Activated gamma-delta T cell treated with anti-CD3 and anti-CD28 coated beads, Interleukin-2, amount 50 U/mL, for 16 hours (primary cell): ENCODE measurements at regions not wholly inside any gene's neighbourhood (a gene's known extent, or its start where the extent isn't known, plus 50 kb on each side); places are given as distances from the start of the nearest gene placed in this dataset.
"Not testable (repeated sequence)": the region's sequence is repeated elsewhere in the genome, so short reads cannot be mapped to it uniquely, and the experiment has no call there.

Experiments
- DNase-seq: peaks from one replicate; pipeline ENCODE4 v3.0.0-alpha.2; 2020; ENCODE audit warnings: low read depth

GRCh38 chr2:82954868-82955267, 1504.2 kb downstream of the SUCLG1 start:
- no peak for DNase-seq

GRCh38 chr2:82939211-82939610, 1519.9 kb downstream of the SUCLG1 start:
- DNase-seq, result no peak

GRCh38 chr2:82938321-82938845, 1520.7 kb downstream of the SUCLG1 start:
- DNase-seq, result not testable (repeated sequence)

GRCh38 chr2:82913566-82913965, 1545.5 kb downstream of the SUCLG1 start:
- DNase-seq, result no peak

GRCh38 chr2:82896117-82896516, 1563.0 kb downstream of the SUCLG1 start:
- DNase-seq, result no peak

GRCh38 chr2:82893190-82893589, 1565.9 kb downstream of the SUCLG1 start:
- no peak for DNase-seq

GRCh38 chr2:82879803-82880202, 1579.3 kb downstream of the SUCLG1 start:
- no peak for DNase-seq

GRCh38 chr2:82875858-82876257, 1583.2 kb downstream of the SUCLG1 start:
- no peak for DNase-seq

- no peak for DNase-seq
Observed at GRCh38 chr2:82857967-82858366, 1601.1 kb downstream of the SUCLG1 start.

GRCh38 chr2:82853299-82853698, 1605.8 kb downstream of the SUCLG1 start:
- no peak for DNase-seq

GRCh38 chr2:82852787-82853186, 1606.3 kb downstream of the SUCLG1 start:
- DNase-seq, result no peak

- DNase-seq, result no peak
Observed at GRCh38 chr2:82848285-82848684, 1610.8 kb downstream of the SUCLG1 start.

GRCh38 chr2:82839036-82839435, 1620.0 kb downstream of the SUCLG1 start:
- DNase-seq, result no peak

GRCh38 chr2:82837588-82838304, 1621.3 kb downstream of the SUCLG1 start:
- DNase-seq, result no peak

- DNase-seq, result no peak
Observed at GRCh38 chr2:82834893-82835292, 1624.2 kb downstream of the SUCLG1 start.

GRCh38 chr2:82827426-82827825, 1631.7 kb downstream of the SUCLG1 start:
- no peak for DNase-seq

- no peak for DNase-seq
Observed at GRCh38 chr2:82826437-82826836, 1632.6 kb downstream of the SUCLG1 start.

- no peak for DNase-seq
Observed at GRCh38 chr2:82825410-82826090, 1633.5 kb downstream of the SUCLG1 start.

- no peak for DNase-seq
Observed at GRCh38 chr2:82823892-82824291, 1635.2 kb downstream of the SUCLG1 start.

GRCh38 chr2:82819951-82820350, 1639.1 kb downstream of the SUCLG1 start:
- no peak for DNase-seq

- DNase-seq, result no peak
Observed at GRCh38 chr2:82814146-82814545, 1644.9 kb downstream of the SUCLG1 start.

- DNase-seq, result no peak
Observed at GRCh38 chr2:82811946-82812345, 1647.1 kb downstream of the SUCLG1 start.

GRCh38 chr2:82803307-82803706, 1655.8 kb downstream of the SUCLG1 start:
- DNase-seq, result no peak

- no peak for DNase-seq
Observed at GRCh38 chr2:82797469-82797868, 1661.6 kb downstream of the SUCLG1 start.
